A549 (cell line): ENCODE measurements at regions not wholly inside any gene's neighbourhood (a gene's known extent, or its start where the extent isn't known, plus 50 kb on each side); places are given as distances from the start of the nearest gene placed in this dataset.

ENCODE experiments used
- CEBPB ChIP-seq, 2 experiments: fragments of >200 bp in 1 of 2; sonication (Bioruptor Twin) in 1 of 2; formaldehyde crosslinking in 1 of 2; IDR thresholded peaks; 2 replicates each; pipeline ENCODE4 v1.6.1; 2012 to 2016
- CHD2 ChIP-seq: fragments of 150-350 bp; IDR thresholded peaks from 2 replicates; pipeline ENCODE4 v1.6.1; 2014; ENCODE audit warnings: low read length; ENCODE audit not compliant: partially characterized antibody
- CTCF ChIP-seq: fragments of >200 bp; sonication (Bioruptor Twin); formaldehyde crosslinking; IDR thresholded peaks from 3 replicates; pipeline ENCODE4 v1.5.1; 2016
- EP300 ChIP-seq, 2 experiments: fragments of >200 bp; sonication (Bioruptor Twin); formaldehyde crosslinking; IDR thresholded peaks; 2 replicates in 1 of 2; 3 replicates in 1 of 2; pipeline ENCODE4 v1.6.1; 2016 to 2017
- FOSL2 ChIP-seq, 2 experiments: fragments of 450-650 bp in 1 of 2; fragments of >200 bp in 1 of 2; sonication (Bioruptor Twin) in 1 of 2; formaldehyde crosslinking; IDR thresholded peaks; 2 replicates each; pipeline versions ENCODE4 v1.5.0 to v1.6.1; 2016 to 2020; ENCODE audit warnings: mild to moderate bottlenecking in 1 of 2, moderate library complexity in 1 of 2
- HDAC2 ChIP-seq: fragments of 200-600 bp; sonication (generic); IDR thresholded peaks from 2 replicates; pipeline ENCODE4 v1.6.1; 2016
- POLR2A ChIP-seq: IDR thresholded peaks from 2 replicates; pipeline ENCODE4 v1.6.1; 2012; ENCODE audit warnings: mild to moderate bottlenecking, low read length
- RAD21 ChIP-seq, 2 experiments: fragments of >200 bp in 1 of 2; sonication (Bioruptor Twin) in 1 of 2; formaldehyde crosslinking in 1 of 2; IDR thresholded peaks in 1 of 2; conservative IDR thresholded peaks in 1 of 2; 2 replicates in 1 of 2; 3 replicates in 1 of 2; pipeline ENCODE4 v1.6.1; 2012 to 2018; ENCODE audit warnings: inconsistent platforms in 1 of 2
- RFX5 ChIP-seq: fragments of 450-650 bp; IDR thresholded peaks from 2 replicates; pipeline ENCODE4 v1.7.1; 2014; ENCODE audit warnings: antibody characterized with exemption, mild to moderate bottlenecking, moderate library complexity
- RNF2 ChIP-seq: fragments of 200-600 bp; sonication (generic); IDR thresholded peaks from 2 replicates; pipeline ENCODE4 v1.6.1; 2016; ENCODE audit warnings: low read depth, mild to moderate bottlenecking, antibody characterized with exemption, moderate library complexity, borderline replicate concordance
- ZC3H11A ChIP-seq: fragments of 450-650 bp; IDR thresholded peaks from 2 replicates; pipeline ENCODE4 v1.6.1; 2014; ENCODE audit warnings: antibody characterized with exemption, mild to moderate bottlenecking

- TF ChIP-seq POLR2A (no peak), RAD21 (conservative IDR thresholded peaks at IDR 0.05 in 1 of 2, IDR thresholded peaks at IDR 0.05 in 1 of 2) (no peak), CTCF (no peak), RNF2 (no peak), EP300 (IDR thresholded peaks at IDR 0.05) (no peak), ZC3H11A (no peak), CEBPB (IDR thresholded peaks at IDR 0.05) (no peak), FOSL2 (IDR thresholded peaks at IDR 0.05) (no peak), FOSL2 (CRISPR knock-in tag; IDR thresholded peaks at IDR 0.05) (no peak), HDAC2 (no peak), RFX5 (no peak), CHD2 (no peak)
Observed at GRCh38 chr5:13322769-13323168, 621.7 kb downstream of the DNAH5 start.
